Breast epithelium (tissue), 3 donors: ENCODE measurements at regions not wholly inside any gene's neighbourhood (a gene's known extent, or its start where the extent isn't known, plus 50 kb on each side); places are given as distances from the start of the nearest gene placed in this dataset.

Experiments
- CTCF ChIP-seq, 3 donors: fragments of 450-650 bp; IDR thresholded peaks; one replicate each; pipeline ENCODE4 v1.5.1; 2016 to 2017; ENCODE audit warnings: antibody characterized with exemption in 3 of 3, mild to moderate bottlenecking in 3 of 3, moderate library complexity in 3 of 3
- POLR2AphosphoS5 ChIP-seq, 3 donors: sonication (generic); formaldehyde crosslinking; IDR thresholded peaks; one replicate each; pipeline ENCODE4 v1.6.1; 2017; ENCODE audit warnings: antibody characterized with exemption in 3 of 3

GRCh38 chr6:144702781-144703180, 417.6 kb downstream of the UTRN start:
- TF ChIP-seq POLR2AphosphoS5 (IDR thresholded peaks at IDR 0.05) (no peak), CTCF (IDR thresholded peaks at IDR 0.05) (no peak)
